NCI-H2227 treated with DMSO at 0.1 percent for 48 hours (cell line): ENCODE measurements at regions not wholly inside any gene's neighbourhood (a gene's known extent, or its start where the extent isn't known, plus 50 kb on each side); places are given as distances from the start of the nearest gene placed in this dataset.

Experiments used
- DNase-seq: peaks from one replicate; lab custom pipeline; 2025; lab: John Stamatoyannopoulos, UW

- DNase-seq: no peak
Observed at GRCh38 chr2:128778843-128779242, 460.2 kb upstream of the HS6ST1 start.

GRCh38 chr2:128779301-128780095 is 460.8 kb upstream of the HS6ST1 start:
- DNase-seq: no peak

GRCh38 chr2:128780434-128781080 is 461.9 kb upstream of the HS6ST1 start:
- DNase-seq: no peak

GRCh38 chr2:128781166-128781565 is 462.5 kb upstream of the HS6ST1 start:
- no peak for DNase-seq

GRCh38 chr2:128781585-128782385 is 463.1 kb upstream of the HS6ST1 start:
- no peak for DNase-seq

GRCh38 chr2:128782411-128783192 is 463.9 kb upstream of the HS6ST1 start:
- DNase-seq: no peak

GRCh38 chr2:128783193-128783671 is 464.6 kb upstream of the HS6ST1 start:
- DNase-seq: no peak

- no peak for DNase-seq
Observed at GRCh38 chr2:128783896-128784295, 465.2 kb upstream of the HS6ST1 start.

- no peak for DNase-seq
Observed at GRCh38 chr2:128784626-128785306, 466.1 kb upstream of the HS6ST1 start.

- no peak for DNase-seq
Observed at GRCh38 chr2:128786316-128786715, 467.6 kb upstream of the HS6ST1 start.

- DNase-seq: no peak
Observed at GRCh38 chr2:128786741-128787478, 468.2 kb upstream of the HS6ST1 start.

GRCh38 chr2:128787616-128788015 is 468.9 kb upstream of the HS6ST1 start:
- no peak for DNase-seq

- DNase-seq: no peak
Observed at GRCh38 chr2:128788636-128789220, 470.1 kb upstream of the HS6ST1 start.

GRCh38 chr2:128789221-128789620 is 470.6 kb upstream of the HS6ST1 start:
- no peak for DNase-seq

GRCh38 chr2:128789776-128790455 is 471.2 kb upstream of the HS6ST1 start:
- DNase-seq: no peak

GRCh38 chr2:128790541-128791001 is 471.9 kb upstream of the HS6ST1 start:
- no peak for DNase-seq

- no peak for DNase-seq
Observed at GRCh38 chr2:128791120-128791984, 472.7 kb upstream of the HS6ST1 start.

- no peak for DNase-seq
Observed at GRCh38 chr2:128791985-128792320, 473.3 kb upstream of the HS6ST1 start.
